T47D (cell line): ENCODE measurements at regions not wholly inside any gene's neighbourhood (a gene's known extent, or its start where the extent isn't known, plus 50 kb on each side); places are given as distances from the start of the nearest gene placed in this dataset.

Source experiments
- DNase-seq, 2 experiments: peaks; one replicate each; pipeline versions ENCODE4 v3.0.0 to v3.0.0-alpha.2; 2011 to 2012; ENCODE audit warnings: low read depth in 1 of 2, low spot score in 1 of 2
- JUND ChIP-seq: IDR thresholded peaks from 2 replicates; pipeline ENCODE4 v1.6.1; 2012; ENCODE audit warnings: low read depth
- in situ Hi-C: cut with HindIII; loops from 2 replicates; pipeline ENCODE4 v1.10.0; 2016; ENCODE audit warnings: low sequenced_read_pairs, low pct_unique_long_range_greater_than_20kb

GRCh38 chr4:11715753-11716521 lies 287.2 kb upstream of the HS3ST1 start:
- in situ Hi-C loops, result no loop called here
- no peak for DNase-seq
- TF ChIP-seq JUND, result no peak

GRCh38 chr4:11710453-11711093 lies 281.9 kb upstream of the HS3ST1 start:
- no peak for DNase-seq
- no peak for TF ChIP-seq JUND
- in situ Hi-C loops, result no loop called here

GRCh38 chr4:11704186-11704830 lies 275.6 kb upstream of the HS3ST1 start:
- TF ChIP-seq JUND, result no peak
- in situ Hi-C loops, result no loop called here
- DNase-seq, result no peak

GRCh38 chr4:11702886-11703557 lies 274.3 kb upstream of the HS3ST1 start:
- no peak for TF ChIP-seq JUND
- in situ Hi-C loops, result no loop called here
- peak in 1 of 2 experiments; percentile 22 for DNase-seq

- in situ Hi-C loops, result no loop called here
- no peak for DNase-seq
- no peak for TF ChIP-seq JUND
Measured at GRCh38 chr4:11701966-11702725, 273.5 kb upstream of the HS3ST1 start.

GRCh38 chr4:11700751-11701226 lies 272.1 kb upstream of the HS3ST1 start:
- in situ Hi-C loops, result no loop called here
- TF ChIP-seq JUND, result no peak
- no peak for DNase-seq

- no peak for TF ChIP-seq JUND
- DNase-seq, result no peak
- in situ Hi-C loops, result no loop called here
Measured at GRCh38 chr4:11698846-11699590, 270.3 kb upstream of the HS3ST1 start.

GRCh38 chr4:11698033-11698432 lies 269.3 kb upstream of the HS3ST1 start:
- in situ Hi-C loops, result no loop called here
- no peak for TF ChIP-seq JUND
- DNase-seq, result no peak

- in situ Hi-C loops, result no loop called here
- TF ChIP-seq JUND, result no peak
- no peak for DNase-seq
Measured at GRCh38 chr4:11693693-11694092, 265.0 kb upstream of the HS3ST1 start.

GRCh38 chr4:11691236-11691635 lies 262.5 kb upstream of the HS3ST1 start:
- TF ChIP-seq JUND, result no peak
- no peak for DNase-seq
- in situ Hi-C loops, result no loop called here

- TF ChIP-seq JUND, result no peak
- DNase-seq, result no peak
- in situ Hi-C loops, result no loop called here
Measured at GRCh38 chr4:11687727-11688126, 259.0 kb upstream of the HS3ST1 start.

- in situ Hi-C loops, result no loop called here
- DNase-seq, result no peak
- no peak for TF ChIP-seq JUND
Measured at GRCh38 chr4:11685481-11685880, 256.8 kb upstream of the HS3ST1 start.
